PC-9 (cell line): ENCODE measurements at regions not wholly inside any gene's neighbourhood (a gene's known extent, or its start where the extent isn't known, plus 50 kb on each side); places are given as distances from the start of the nearest gene placed in this dataset.

Source experiments
- BruUV-seq: library from RNA; stranded (reverse); fragments of 400-500 nt; replicated peaks from 2 replicates; lab custom pipeline; 2021; lab: Mats Ljungman, UMichigan
- CTCF ChIA-PET: fragments of 300-600 bp; sonication (Branson Sonifier 250); formaldehyde crosslinking; loops from one replicate; lab custom pipeline; 2022; ENCODE audit warnings: antibody characterized with exemption; lab: Charles Lee
- POLR2A ChIA-PET: fragments of 300-600 bp; sonication (Branson Sonifier 250); formaldehyde crosslinking; loops from one replicate; lab custom pipeline; 2022; ENCODE audit warnings: antibody characterized with exemption; ENCODE audit not compliant: unreplicated experiment; lab: Charles Lee
- DNase-seq, 2 experiments: peaks; one replicate each; pipeline versions ENCODE4 v3.0.0 to v3.0.0-alpha.2; 2015 to 2022; ENCODE audit warnings: mixed read lengths in 1 of 2
- H2AFZ ChIP-seq: fragments of 200-600 bp; sonication (generic); 2 replicates; pipeline ENCODE4 v1.8.1; 2017; ENCODE audit warnings: antibody characterized with exemption
- H3F3A ChIP-seq: fragments of 200-600 bp; sonication (generic); 2 replicates; pipeline ENCODE4 v1.8.1; 2017; ENCODE audit warnings: antibody characterized with exemption, mild to moderate bottlenecking, low read depth; ENCODE audit not compliant: insufficient read depth
- H3K27ac ChIP-seq: fragments of 200-600 bp; sonication (generic); 2 replicates; pipeline ENCODE4 v1.6.1; 2016; ENCODE audit warnings: mixed run types
- H3K27me3 ChIP-seq: fragments of 200-600 bp; sonication (generic); 2 replicates; pipeline ENCODE4 v1.6.1; 2016; ENCODE audit warnings: low read depth, mixed run types; ENCODE audit not compliant: insufficient read depth
- H3K36me3 ChIP-seq: fragments of 200-600 bp; sonication (generic); 2 replicates; pipeline ENCODE4 v1.6.1; 2016; ENCODE audit warnings: low read depth, mixed run types
- H3K4me1 ChIP-seq: fragments of 200-600 bp; sonication (generic); replicated peaks from 2 replicates; pipeline ENCODE4 v1.6.1; 2016; ENCODE audit warnings: mixed run types; ENCODE audit not compliant: insufficient read depth
- H3K4me2 ChIP-seq: fragments of 200-600 bp; sonication (generic); 2 replicates; pipeline ENCODE4 v1.6.1; 2017; ENCODE audit warnings: mixed run types
- H3K4me3 ChIP-seq: fragments of 200-600 bp; sonication (generic); 2 replicates; pipeline ENCODE4 v1.6.1; 2016; ENCODE audit warnings: mixed run types
- H3K79me2 ChIP-seq: fragments of 200-600 bp; sonication (generic); 2 replicates; pipeline ENCODE4 v1.6.1; 2017; ENCODE audit warnings: low read depth, mixed run types
- H3K9me2 ChIP-seq: fragments of 200-600 bp; sonication (generic); 2 replicates; pipeline ENCODE4 v1.8.1; 2017; ENCODE audit warnings: mild to moderate bottlenecking; ENCODE audit not compliant: insufficient read depth
- H3K9me3 ChIP-seq: fragments of 200-600 bp; sonication (generic); 2 replicates; pipeline ENCODE4 v1.8.1; 2016; ENCODE audit warnings: low read depth; ENCODE audit not compliant: insufficient read depth
- H4K20me1 ChIP-seq: fragments of 200-600 bp; sonication (generic); 2 replicates; pipeline ENCODE4 v1.8.1; 2017; ENCODE audit not compliant: insufficient read depth
- CTCF ChIP-seq: fragments of 200-600 bp; sonication (generic); conservative IDR thresholded peaks from 2 replicates; pipeline ENCODE4 v1.6.1; 2017; ENCODE audit warnings: mixed run types, antibody characterized with exemption, mild to moderate bottlenecking, moderate library complexity
- EZH2 ChIP-seq: fragments of 200-600 bp; sonication (generic); IDR thresholded peaks from 2 replicates; pipeline ENCODE4 v1.8.0; 2017; ENCODE audit warnings: antibody characterized with exemption, low read depth
- intact Hi-C: fragments of 100-400 bp; cut with micrococcal nuclease; formaldehyde crosslinking; loops from one replicate; pipeline ENCODE4 v1.10.0; 2022; ENCODE audit not compliant: unreplicated experiment

GRCh38 chr2:83058683-83059082 is 1400.4 kb downstream of the SUCLG1 start:
- Histone ChIP-seq H3K27me3 (no peaks in the 10 kb centered on the region), H2AFZ (no peak overlapping the region), H3K9me2 (no peaks in the 10 kb centered on the region), H3K4me1 (no peaks in the 10 kb centered on the region), H3F3A (no peaks in the 10 kb centered on the region), H3K9me3 (no peaks in the 10 kb centered on the region), H3K4me2 (no peak overlapping the region), H3K79me2 (no peaks in the 10 kb centered on the region), H3K36me3 (no peaks in the 10 kb centered on the region), H3K4me3 (no peak overlapping the region), H3K27ac (no peak overlapping the region), H4K20me1 (no peaks in the 10 kb centered on the region)
- no peak for TF ChIP-seq CTCF
- no peak for TF ChIP-seq EZH2
- no TSS peak for BruUV-seq
- no peak for DNase-seq
- ChIA-PET CTCF (no interaction called here), POLR2A (no interaction called here)
- intact Hi-C loops: no loop called here

GRCh38 chr2:83055376-83056010 is 1403.6 kb downstream of the SUCLG1 start:
- H3F3A ChIP-seq: no peaks in the 10 kb centered on the region
- no peaks in the 10 kb centered on the region for H3K36me3 ChIP-seq
- H3K9me2 ChIP-seq: no peaks in the 10 kb centered on the region
- POLR2A ChIA-PET: no interaction called here
- H3K4me2 ChIP-seq: no peak overlapping the region
- intact Hi-C loops: no loop called here
- no TSS peak for BruUV-seq
- TF ChIP-seq CTCF (no peak), EZH2 (no peak)
- H3K27ac ChIP-seq: no peak overlapping the region
- no peaks in the 10 kb centered on the region for H3K79me2 ChIP-seq
- H3K9me3 ChIP-seq: no peaks in the 10 kb centered on the region
- H4K20me1 ChIP-seq: no peaks in the 10 kb centered on the region
- no peak for DNase-seq
- CTCF ChIA-PET: no interaction called here
- H2AFZ ChIP-seq: no peak overlapping the region
- no peaks in the 10 kb centered on the region for H3K27me3 ChIP-seq
- H3K4me1 ChIP-seq: no peaks in the 10 kb centered on the region
- no peak overlapping the region for H3K4me3 ChIP-seq

- no peak overlapping the region for H3K4me2 ChIP-seq
- H3K4me1 ChIP-seq: no peaks in the 10 kb centered on the region
- BruUV-seq: no TSS peak
- H3K9me2 ChIP-seq: no peaks in the 10 kb centered on the region
- ChIA-PET POLR2A (no interaction called here), CTCF (no interaction called here)
- H2AFZ ChIP-seq: no peak overlapping the region
- H3K9me3 ChIP-seq: no peaks in the 10 kb centered on the region
- no peak overlapping the region for H3K4me3 ChIP-seq
- intact Hi-C loops: no loop called here
- no peak for DNase-seq
- H3K36me3 ChIP-seq: no peaks in the 10 kb centered on the region
- H4K20me1 ChIP-seq: no peaks in the 10 kb centered on the region
- H3F3A ChIP-seq: no peaks in the 10 kb centered on the region
- no peak for TF ChIP-seq CTCF
- no peak for TF ChIP-seq EZH2
- no peak overlapping the region for H3K27ac ChIP-seq
- no peaks in the 10 kb centered on the region for H3K79me2 ChIP-seq
- H3K27me3 ChIP-seq: no peaks in the 10 kb centered on the region
These were observed 1404.3 kb downstream of the SUCLG1 start for GRCh38 chr2:83054751-83055150.
